ENCODE measurements at regions not wholly inside any gene's neighbourhood (a gene's known extent, or its start where the extent isn't known, plus 50 kb on each side); places are given as distances from the start of the nearest gene placed in this dataset.

DNA sequence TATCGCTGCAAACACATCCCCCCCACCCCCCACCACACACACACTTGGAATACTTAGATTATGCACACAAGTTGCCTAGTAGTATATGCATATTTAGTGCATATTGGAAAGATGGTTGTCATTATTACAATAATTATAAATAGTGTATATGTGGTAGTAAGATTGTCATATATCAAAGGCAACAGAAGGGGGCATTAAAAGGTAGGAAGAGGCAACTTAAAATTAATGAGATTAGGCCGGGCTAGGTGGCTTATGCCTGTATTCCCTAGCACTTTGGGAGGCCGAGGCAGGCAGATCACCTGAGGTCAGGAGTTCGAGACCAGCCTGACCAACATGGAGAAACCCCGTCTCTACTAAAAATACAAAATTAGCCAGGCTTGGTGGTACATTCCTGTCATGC, 52.1 kb downstream of the GSC start:
- DNase-seq = no peak

DNA sequence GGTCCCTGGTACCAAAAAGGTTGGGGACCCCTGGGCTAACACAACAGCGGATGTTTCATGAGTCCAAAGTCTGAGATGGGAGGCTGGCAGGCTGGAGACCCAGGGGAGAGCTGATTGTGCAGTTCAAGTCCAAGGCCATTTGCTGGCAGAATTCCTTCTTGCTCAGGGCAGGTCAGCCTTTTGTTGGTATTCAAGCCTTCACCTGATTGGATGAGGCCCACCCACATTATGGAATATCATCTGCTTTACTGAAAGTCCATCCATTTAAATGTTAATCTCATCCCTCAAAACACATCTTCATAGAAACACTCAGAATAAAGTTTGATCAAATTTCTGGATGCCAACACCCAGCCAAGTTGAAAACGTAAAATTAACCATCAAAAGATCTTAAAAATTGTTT, 52.9 kb downstream of the GSC start:
- no peak for DNase-seq

- no peak for DNase-seq
These were observed 56.8 kb downstream of the GSC start for GRCh38 chr14:94713115-94713514.

- DNase-seq = no peak
These were observed 59.2 kb downstream of the GSC start for GRCh38 chr14:94710731-94711130.

DNA sequence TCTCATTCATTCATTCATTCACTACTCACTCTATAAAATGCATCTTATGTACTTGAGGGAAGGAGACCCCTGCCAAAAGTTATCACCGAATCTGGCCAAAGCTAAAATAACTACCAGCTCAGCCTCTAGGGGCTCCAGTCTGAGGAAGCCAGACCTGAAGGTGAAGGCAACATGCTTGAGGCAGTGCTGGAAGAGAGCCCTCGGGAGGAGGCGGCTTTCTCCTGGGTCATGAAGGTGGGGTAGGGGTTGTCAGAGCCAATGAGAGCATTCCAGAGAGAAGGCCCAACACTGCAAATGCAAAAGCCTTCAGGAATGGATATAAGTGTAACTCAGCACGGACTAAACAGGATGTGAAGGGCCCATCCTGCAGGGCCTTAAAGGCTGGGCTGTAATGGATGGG, 62.4 kb downstream of the GSC start:
- no peak for DNase-seq

DNA sequence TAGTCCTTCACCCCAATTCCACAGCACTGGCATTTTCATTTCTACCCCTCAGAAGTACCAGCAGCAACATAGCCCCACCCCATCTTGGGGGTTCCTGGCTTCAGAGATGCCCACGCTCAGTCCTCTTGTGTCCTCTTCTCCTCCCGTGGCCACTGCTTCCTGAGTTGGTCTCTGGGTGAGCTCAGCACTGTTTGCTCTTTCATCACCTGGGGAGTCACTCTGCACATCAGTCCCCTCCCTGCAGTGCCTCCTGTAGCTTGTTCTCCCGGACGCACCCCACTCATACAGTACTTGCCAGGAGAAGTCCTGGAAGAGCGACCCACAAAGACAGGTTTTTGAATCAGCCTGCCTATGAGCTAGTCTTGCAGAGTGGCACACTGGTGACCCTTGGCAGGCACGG, 63.8 kb downstream of the GSC start:
- DNase-seq = no peak

GRCh38 chr14:94702629-94703028, 67.3 kb downstream of the GSC start:
- DNase-seq = no peak

- DNase-seq = no peak
These were observed 68.0 kb downstream of the GSC start for GRCh38 chr14:94701861-94702370.

GRCh38 chr14:94700336-94700735, 69.6 kb downstream of the GSC start:
- DNase-seq = no peak

GRCh38 chr14:94699831-94700230, 70.1 kb downstream of the GSC start:
- DNase-seq = no peak

GRCh38 chr14:94697773-94698556, 71.9 kb downstream of the GSC start:
- DNase-seq = no peak

DNA sequence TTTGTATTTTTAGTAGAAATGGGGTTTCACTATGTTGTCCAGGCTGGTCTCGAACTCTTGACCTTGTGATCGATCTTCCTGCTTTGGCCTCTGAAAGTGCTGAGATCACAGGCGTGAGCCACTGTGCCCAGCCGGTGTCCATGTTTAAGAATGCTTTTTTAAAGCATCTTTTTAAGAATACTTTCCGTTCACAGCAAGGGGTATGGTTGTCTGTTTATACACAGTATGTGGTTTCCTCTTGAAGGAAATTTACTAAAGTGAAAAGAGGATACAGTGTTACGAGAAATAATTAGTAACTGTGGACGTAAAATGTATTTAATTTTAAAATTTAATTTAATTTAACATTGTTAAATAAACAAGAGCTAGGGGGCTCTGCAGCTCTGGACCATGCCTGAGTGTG, 73.4 kb downstream of the GSC start:
- no peak for DNase-seq

GRCh38 chr14:94695231-94695630, 74.7 kb downstream of the GSC start:
- no peak for DNase-seq

GRCh38 chr14:94691660-94692034, 78.3 kb downstream of the GSC start:
- no peak for DNase-seq

GRCh38 chr14:94690896-94691659, 78.8 kb downstream of the GSC start:
- no peak for DNase-seq

DNA sequence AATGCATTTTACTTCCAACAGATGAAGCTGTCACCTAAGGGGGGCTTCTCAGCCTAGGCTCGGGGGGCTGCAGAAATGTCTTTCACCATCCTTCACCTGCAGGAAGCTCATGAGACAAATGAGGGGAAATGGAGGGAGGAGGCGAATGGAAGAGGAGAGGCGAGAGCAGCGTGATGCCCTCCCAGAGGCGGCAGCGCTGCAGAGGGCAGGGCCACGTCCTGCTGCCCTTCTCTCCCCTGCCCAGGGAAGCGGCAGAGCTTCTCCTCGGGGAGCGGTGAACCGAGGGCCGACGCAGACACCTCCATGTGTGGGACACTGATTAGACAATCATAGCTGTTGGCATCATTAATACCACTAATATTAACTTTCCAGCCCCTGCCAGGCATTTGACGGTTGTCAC, 78.3 kb downstream of the SERPINA3 start:
- no peak for DNase-seq

GRCh38 chr14:94689985-94690400, 77.8 kb downstream of the SERPINA3 start:
- no peak for DNase-seq

DNA sequence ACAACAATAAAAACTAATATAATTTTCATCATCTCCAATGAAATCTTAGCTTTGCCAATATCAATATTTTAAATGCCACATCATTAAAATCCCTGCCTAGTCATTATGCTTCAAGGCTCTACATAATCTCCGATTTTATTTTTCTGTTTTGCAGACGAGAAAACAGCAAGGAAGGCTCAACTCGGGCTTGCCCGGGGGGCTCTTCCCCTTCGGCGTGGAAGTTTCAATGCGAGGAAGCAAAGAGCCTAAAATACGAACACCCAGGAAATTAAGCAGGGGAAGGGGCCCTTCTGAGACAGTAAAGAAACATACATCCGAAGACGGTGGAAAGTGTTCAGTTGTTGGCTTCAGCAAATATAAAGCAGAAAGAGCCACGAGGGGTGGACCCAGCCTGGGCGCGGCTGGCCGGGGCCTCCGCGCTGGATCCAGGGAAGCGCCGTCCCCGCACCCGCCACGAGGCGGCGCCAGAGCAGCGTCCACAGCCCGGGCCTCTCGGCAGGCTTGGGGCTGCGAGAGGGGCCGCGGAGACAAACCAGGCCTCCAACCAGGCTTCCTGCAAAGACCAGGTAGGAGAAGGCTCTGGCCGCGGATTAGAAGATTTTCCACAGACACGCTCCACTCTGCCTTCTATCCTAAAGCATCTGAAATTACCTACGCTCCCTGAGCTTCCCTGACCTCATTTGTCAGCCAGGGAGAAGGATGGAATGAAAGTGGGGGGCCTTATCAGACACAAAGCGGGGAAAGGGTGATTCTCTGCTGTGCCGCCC, 77.2 kb downstream of the SERPINA3 start:
- DNase-seq = peak; percentile 40

GRCh38 chr14:94686511-94687160, 74.4 kb downstream of the SERPINA3 start:
- DNase-seq = no peak

GRCh38 chr14:94685681-94686485, 73.7 kb downstream of the SERPINA3 start:
- no peak for DNase-seq

- no peak for DNase-seq
These were observed 73.0 kb downstream of the SERPINA3 start for GRCh38 chr14:94685166-94685581.

DNA sequence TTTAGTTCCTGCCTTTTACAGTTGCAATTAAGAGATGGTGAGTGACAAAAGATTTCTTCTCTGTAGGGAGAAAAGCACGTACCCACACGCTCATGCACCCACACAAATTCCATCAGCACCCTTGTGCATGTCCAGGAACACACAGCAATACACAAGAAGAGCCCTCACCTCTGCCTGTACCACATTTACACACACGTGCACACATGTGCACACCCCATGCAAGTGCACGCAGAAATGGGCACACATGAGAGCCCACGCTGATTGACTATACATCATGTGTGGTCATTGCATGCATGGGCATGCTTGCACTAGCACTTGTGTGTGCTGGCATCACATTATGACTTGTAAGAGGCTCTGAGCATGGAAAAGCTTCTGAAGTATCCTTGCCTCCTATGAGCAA, 70.5 kb downstream of the SERPINA3 start:
- DNase-seq = no peak
